ENCODE measurements at regions not wholly inside any gene's neighbourhood (a gene's known extent, or its start where the extent isn't known, plus 50 kb on each side); places are given as distances from the start of the nearest gene placed in this dataset.

- TF ChIP-seq ZNF565 (CRISPR knock-in tag; conservative IDR thresholded peaks at IDR 0.05; ENCODE audit: low read depth) (0 out of 2 replicates have a peak, but pooled peaks have one; percentile 42), ZNF70 (CRISPR knock-in tag; IDR thresholded peaks at IDR 0.05) (no peak)
Observed at GRCh38 chr9:17065062-17065461, 69.8 kb upstream of the CNTLN start (continued).

- ATAC-seq = peak; percentile 50; the same call in 2 of the 3 replicates
- no peak for TF ChIP-seq BACH2 (CRISPR knock-in tag; IDR thresholded peaks at IDR 0.05; ENCODE audit: borderline replicate concordance)
- no peak for TF ChIP-seq ARNTL (CRISPR knock-in tag; IDR thresholded peaks at IDR 0.05; ENCODE audit: borderline replicate concordance, low read depth)
- TF ChIP-seq CSRNP3 (CRISPR knock-in tag; IDR thresholded peaks at IDR 0.05) = peak; percentile 54; the same call in 1 of the 2 replicates
- no peak for TF ChIP-seq POU6F1 (CRISPR knock-in tag; IDR thresholded peaks at IDR 0.05; ENCODE audit: borderline replicate concordance, low read depth)
- TF ChIP-seq ZFP30 (CRISPR knock-in tag; IDR thresholded peaks at IDR 0.05) = no peak
- peak; percentile 90; the same call in 1 of the 2 replicates for TF ChIP-seq ESRRG (CRISPR knock-in tag; IDR thresholded peaks at IDR 0.05)
- 0 out of 2 replicates have a peak, but pooled peaks have one; percentile 54 for TF ChIP-seq GLIS3 (CRISPR knock-in tag; IDR thresholded peaks at IDR 0.05)
- no peak for TF ChIP-seq TOX (CRISPR knock-in tag; IDR thresholded peaks at IDR 0.05; ENCODE audit: borderline replicate concordance)
- no peak for TF ChIP-seq PATZ1 (CRISPR knock-in tag; IDR thresholded peaks at IDR 0.05; ENCODE audit: borderline replicate concordance)
- TF ChIP-seq CREB5 (CRISPR knock-in tag; IDR thresholded peaks at IDR 0.05; ENCODE audit: low read depth) = no peak; the same call in 1 of the 2 replicates
- no peak for TF ChIP-seq RARB (CRISPR knock-in tag; IDR thresholded peaks at IDR 0.05)
- 0 out of 2 replicates have a peak, but pooled peaks have one; percentile 30 for TF ChIP-seq ZNF8 (CRISPR knock-in tag; IDR thresholded peaks at IDR 0.05)
- TF ChIP-seq SNAI2 (CRISPR knock-in tag; IDR thresholded peaks at IDR 0.05) = peak; percentile 70; the same call in 1 of the 2 replicates
- no peak for TF ChIP-seq OSR1 (CRISPR knock-in tag; IDR thresholded peaks at IDR 0.05)
- TF ChIP-seq TSHZ2 (CRISPR knock-in tag; IDR thresholded peaks at IDR 0.05) = peak; percentile 95
- TF ChIP-seq ZFP3 (CRISPR knock-in tag; IDR thresholded peaks at IDR 0.05) = no peak
- TF ChIP-seq ZNF70 (CRISPR knock-in tag; IDR thresholded peaks at IDR 0.05) = no peak
- 0 out of 2 replicates have a peak, but pooled peaks have one; percentile 39 for TF ChIP-seq ZNF565 (CRISPR knock-in tag; conservative IDR thresholded peaks at IDR 0.05; ENCODE audit: low read depth)
- TF ChIP-seq CSDC2 (CRISPR knock-in tag; IDR thresholded peaks at IDR 0.05) = no peak
- peak; percentile 97 for TF ChIP-seq TCF4 (CRISPR knock-in tag; IDR thresholded peaks at IDR 0.05; ENCODE audit: borderline replicate concordance)
- no peak for TF ChIP-seq ISL1 (CRISPR knock-in tag; IDR thresholded peaks at IDR 0.05)
- no peak for TF ChIP-seq ZC3H10 (CRISPR knock-in tag; IDR thresholded peaks at IDR 0.05)
- no peak for TF ChIP-seq PPARA (CRISPR knock-in tag; IDR thresholded peaks at IDR 0.05; ENCODE audit: borderline replicate concordance)
Observed at GRCh38 chr9:17064558-17064957, 70.3 kb upstream of the CNTLN start.
